Neural cell (in vitro differentiated cells): ENCODE measurements at regions not wholly inside any gene's neighbourhood (a gene's known extent, or its start where the extent isn't known, plus 50 kb on each side); places are given as distances from the start of the nearest gene placed in this dataset.

ENCODE experiments used
- H2AFZ ChIP-seq: fragments of 200-600, 300-800 bp; sonication (generic), shearing (Covaris generic); 2 replicates; pipeline ENCODE4 v1.6.0; 2014; ENCODE audit warnings: low read depth, mild to moderate bottlenecking, antibody characterized with exemption, low read length, moderate library complexity
- H3F3A ChIP-seq: fragments of 200-600 bp; shearing (Covaris generic); 2 replicates; pipeline ENCODE4 v1.6.1; 2016; ENCODE audit warnings: mild to moderate bottlenecking, moderate library complexity, mixed read lengths, antibody characterized with exemption, low read length; ENCODE audit not compliant: insufficient read depth, poor library complexity, severe bottlenecking
- H3K27ac ChIP-seq: fragments of 200-600, 300-800 bp; sonication (generic), shearing (Covaris generic); 2 replicates; pipeline ENCODE4 v1.5.1; 2014; ENCODE audit warnings: mild to moderate bottlenecking, low read length, moderate library complexity
- H3K27me3 ChIP-seq: fragments of 300-800, 200-600 bp; sonication (generic), shearing (Covaris generic); 2 replicates; pipeline ENCODE4 v1.6.0; 2014; ENCODE audit warnings: mild to moderate bottlenecking, low read depth, low read length, moderate library complexity; ENCODE audit not compliant: insufficient read depth
- H3K36me3 ChIP-seq: fragments of 300-800, 200-600 bp; sonication (generic), shearing (Covaris generic); 2 replicates; pipeline ENCODE4 v1.5.1; 2014; ENCODE audit warnings: mild to moderate bottlenecking, antibody characterized with exemption, low read length, moderate library complexity; ENCODE audit not compliant: insufficient read depth
- H3K4me2 ChIP-seq: fragments of 300-800, 200-600 bp; sonication (generic), shearing (Covaris generic); 2 replicates; pipeline ENCODE4 v1.6.0; 2014; ENCODE audit warnings: mild to moderate bottlenecking, low read length
- H3K4me3 ChIP-seq: fragments of 300-800, 200-600 bp; sonication (generic), shearing (Covaris generic); 2 replicates; pipeline ENCODE4 v1.5.1; 2014; ENCODE audit warnings: mild to moderate bottlenecking, low read length, moderate library complexity
- H3K79me2 ChIP-seq: fragments of 200-600 bp; shearing (Covaris generic); replicated peaks from 2 replicates; pipeline ENCODE4 v1.6.0; 2014; ENCODE audit warnings: mild to moderate bottlenecking, low read length, moderate library complexity; ENCODE audit not compliant: insufficient read depth
- H3K9ac ChIP-seq: fragments of 300-800, 200-600 bp; sonication (generic), shearing (Covaris generic); 2 replicates; pipeline ENCODE4 v1.6.1; 2016; ENCODE audit warnings: mild to moderate bottlenecking, low read length, mixed read lengths
- H3K9me2 ChIP-seq: fragments of 200-600 bp; shearing (Covaris generic); 2 replicates; pipeline ENCODE4 v1.6.1; 2016; ENCODE audit warnings: mild to moderate bottlenecking, low read length, mixed read lengths; ENCODE audit not compliant: insufficient read depth
- H3K9me3 ChIP-seq: fragments of 200-600, 300-800 bp; sonication (generic), shearing (Covaris generic); 2 replicates; pipeline ENCODE4 v1.6.1; 2016; ENCODE audit warnings: mild to moderate bottlenecking, mixed run types, low read length, moderate library complexity, mixed read lengths
- H4K20me1 ChIP-seq: fragments of 200-600 bp; shearing (Covaris generic); 2 replicates; pipeline ENCODE4 v1.6.1; 2016; ENCODE audit warnings: mild to moderate bottlenecking, mixed run types; ENCODE audit not compliant: insufficient read depth
- CTCF ChIP-seq: fragments of 450-650 bp; IDR thresholded peaks from 2 replicates; pipeline ENCODE4 v1.5.1; 2014; ENCODE audit warnings: antibody characterized with exemption, mild to moderate bottlenecking, moderate library complexity; ENCODE audit not compliant: poor library complexity, severe bottlenecking
- EP300 ChIP-seq: fragments of 450-650 bp; conservative IDR thresholded peaks from 2 replicates; pipeline ENCODE4 v1.6.1; 2014; ENCODE audit warnings: antibody characterized with exemption, mild to moderate bottlenecking, moderate library complexity; ENCODE audit not compliant: poor library complexity, severe bottlenecking
- EZH2 ChIP-seq: fragments of 200-600, 300-800 bp; shearing (Covaris generic), sonication (generic); IDR thresholded peaks from 2 replicates; pipeline ENCODE4 v1.6.1; 2014; ENCODE audit warnings: antibody characterized with exemption, low read length, borderline replicate concordance, mild to moderate bottlenecking; ENCODE audit not compliant: insufficient read depth, poor library complexity, severe bottlenecking
- MXI1 ChIP-seq: fragments of 450-650 bp; conservative IDR thresholded peaks from 2 replicates; pipeline ENCODE4 v1.6.1; 2014; ENCODE audit warnings: antibody characterized with exemption, mild to moderate bottlenecking; ENCODE audit not compliant: poor library complexity, severe bottlenecking
- POLR2AphosphoS5 ChIP-seq: IDR thresholded peaks from 2 replicates; pipeline ENCODE4 v1.6.1; 2012
- RAD21 ChIP-seq: fragments of 450-650 bp; conservative IDR thresholded peaks from 2 replicates; pipeline ENCODE4 v1.6.1; 2014; ENCODE audit warnings: antibody characterized with exemption, mild to moderate bottlenecking, moderate library complexity
- REST ChIP-seq: IDR thresholded peaks from 2 replicates; pipeline ENCODE4 v1.6.1; 2012; ENCODE audit warnings: borderline replicate concordance
- SMC3 ChIP-seq: fragments of 450-650 bp; conservative IDR thresholded peaks from 2 replicates; pipeline ENCODE4 v1.6.1; 2014; ENCODE audit warnings: antibody characterized with exemption, mild to moderate bottlenecking, moderate library complexity; ENCODE audit not compliant: poor library complexity
- TAF1 ChIP-seq: IDR thresholded peaks from 2 replicates; pipeline ENCODE4 v1.6.1; 2012; ENCODE audit warnings: low read depth

DNA sequence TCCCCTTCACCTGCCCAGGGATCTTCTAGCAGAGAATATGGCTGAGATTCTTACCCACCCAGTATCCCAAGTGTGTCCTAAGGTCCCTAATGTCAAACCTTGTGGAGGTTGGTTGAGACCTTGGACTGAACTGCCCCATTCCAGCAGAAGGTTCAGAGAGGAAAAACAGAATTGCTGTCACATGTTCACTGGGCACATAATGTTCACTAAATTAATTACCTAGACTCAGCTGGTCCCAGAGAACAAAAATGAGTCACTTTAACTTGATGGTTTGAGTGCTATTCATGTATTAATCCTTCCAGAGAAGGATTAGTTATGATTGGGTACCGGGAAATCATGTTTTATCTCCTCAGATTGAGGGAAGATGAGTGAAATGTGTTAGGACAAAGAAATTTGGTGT is 171.3 kb upstream of the GADL1 start:
- no peak overlapping the region for H3K9ac ChIP-seq
- no peaks in the 10 kb centered on the region for H4K20me1 ChIP-seq
- no peaks in the 10 kb centered on the region for H3K36me3 ChIP-seq
- no peaks in the 10 kb centered on the region for H3K27me3 ChIP-seq
- H2AFZ ChIP-seq, result no peak overlapping the region
- TF ChIP-seq EP300 (no peak), REST (no peak), POLR2AphosphoS5 (no peak), EZH2 (no peak), RAD21 (no peak), MXI1 (no peak)
- H3K79me2 ChIP-seq, result no peaks in the 10 kb centered on the region
- H3K9me3 ChIP-seq, result no peaks in the 10 kb centered on the region
- no peak overlapping the region for H3K4me3 ChIP-seq
- no peaks in the 10 kb centered on the region for H3F3A ChIP-seq
- no peaks in the 10 kb centered on the region for H3K9me2 ChIP-seq
- H3K27ac ChIP-seq, result no peak overlapping the region
- no peak overlapping the region for H3K4me2 ChIP-seq

DNA sequence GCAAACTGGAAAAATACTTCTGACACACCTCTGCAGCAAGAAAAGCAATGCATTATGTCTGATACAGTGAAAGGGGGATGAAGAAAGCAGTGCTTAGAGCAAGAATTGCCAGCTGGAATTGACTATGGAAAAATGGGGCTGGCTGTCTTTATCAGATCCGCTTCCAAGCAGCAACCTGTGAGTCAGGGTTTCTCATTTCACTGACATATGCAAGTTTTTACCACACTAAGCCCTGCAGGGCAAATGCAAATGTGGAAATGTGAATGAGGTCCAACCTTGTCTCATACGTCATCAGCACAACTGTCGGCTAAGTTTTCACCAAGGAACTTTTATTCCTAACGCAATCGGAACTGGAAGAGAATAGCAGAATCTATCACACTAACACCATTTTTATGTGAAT is 172.5 kb upstream of the GADL1 start:
- Histone ChIP-seq H2AFZ (no peak overlapping the region), H3K27me3 (no peaks in the 10 kb centered on the region), H3K79me2 (no peaks in the 10 kb centered on the region), H4K20me1 (no peaks in the 10 kb centered on the region), H3F3A (no peaks in the 10 kb centered on the region), H3K4me2 (no peak overlapping the region), H3K9ac (no peak overlapping the region), H3K9me3 (no peaks in the 10 kb centered on the region), H3K4me3 (no peak overlapping the region), H3K27ac (no peak overlapping the region), H3K36me3 (no peaks in the 10 kb centered on the region), H3K9me2 (no peaks in the 10 kb centered on the region)
- TF ChIP-seq MXI1 (no peak), CTCF (no peak), SMC3 (no peak), TAF1 (no peak), RAD21 (no peak), POLR2AphosphoS5 (no peak), EP300 (no peak), REST (no peak), EZH2 (no peak)
